Endothelial cell of umbilical vein (primary cell): ENCODE measurements at regions not wholly inside any gene's neighbourhood (a gene's known extent, or its start where the extent isn't known, plus 50 kb on each side); places are given as distances from the start of the nearest gene placed in this dataset.
"Not testable (repeated sequence)": the region's sequence is repeated elsewhere in the genome, so short reads cannot be mapped to it uniquely, and the experiment has no call there.

Source experiments
- BruUV-seq: library from RNA; stranded (reverse); fragments of 400-500 nt; replicated peaks from 2 replicates; lab custom pipeline; 2021; lab: Mats Ljungman, UMichigan
- CTCF ChIA-PET: fragments of 300-600, 350-600 bp; sonication (Branson Sonifier 250); formaldehyde crosslinking; loops from one replicate; lab custom pipeline; 2021; ENCODE audit warnings: antibody characterized with exemption, inconsistent platforms; lab: Charles Lee
- POLR2A ChIA-PET: fragments of 300-600, 350-600 bp; sonication (Branson Sonifier 250); formaldehyde crosslinking; loops from one replicate; lab custom pipeline; 2021; ENCODE audit warnings: antibody characterized with exemption, inconsistent platforms; lab: Charles Lee
- DNase-seq: peaks from one replicate; pipeline ENCODE4 v3.0.0-alpha.2; 2011; ENCODE audit warnings: low read depth, low spot score
- FAIRE-seq: peaks from 2 replicates; lab custom pipeline; 2011; peaks lifted over from hg19 to GRCh38; lab: Jason Lieb, UNC
- H2AFZ ChIP-seq: 2 replicates; pipeline ENCODE4 v1.6.0; 2012; ENCODE audit warnings: low read depth, low read length, control low read depth, inconsistent platforms
- H3K27ac ChIP-seq: 2 replicates; pipeline ENCODE4 v1.5.1; 2011; ENCODE audit warnings: low read depth, mild to moderate bottlenecking, control low read depth, low read length, moderate library complexity; ENCODE audit not compliant: insufficient read depth
- H3K27me3 ChIP-seq, 2 experiments: 2 replicates each; pipeline versions ENCODE4 v1.6.0 to v1.6.1; 2011; ENCODE audit warnings: low read length in 2 of 2, mixed read lengths in 1 of 2; ENCODE audit not compliant: control insufficient read depth in 2 of 2, insufficient read depth in 2 of 2
- H3K36me3 ChIP-seq, 2 experiments: 2 replicates in 1 of 2; 3 replicates in 1 of 2; pipeline ENCODE4 v1.5.1; 2011; ENCODE audit warnings: low read length in 2 of 2, mild to moderate bottlenecking in 1 of 2, moderate library complexity in 1 of 2; ENCODE audit not compliant: control insufficient read depth in 2 of 2, insufficient read depth in 2 of 2; ENCODE audit errors: extremely low read depth in 1 of 2
- H3K4me1 ChIP-seq: 3 replicates; pipeline ENCODE4 v1.5.1; 2011; ENCODE audit warnings: mild to moderate bottlenecking, low read length; ENCODE audit not compliant: control insufficient read depth, insufficient read depth; ENCODE audit errors: extremely low read depth
- H3K4me2 ChIP-seq: 2 replicates; pipeline ENCODE4 v1.6.1; 2011; ENCODE audit warnings: low read length, control low read depth, mixed read lengths; ENCODE audit not compliant: insufficient read depth
- H3K4me3 ChIP-seq, 3 experiments: fragments of 200-600 bp in 1 of 3; sonication (generic), shearing (Covaris generic) in 1 of 3; replicated peaks in 1 of 3; 2 replicates each; pipeline ENCODE4 v1.5.1; 2011 to 2016; ENCODE audit warnings: control low read depth in 3 of 3, low read length in 3 of 3, mild to moderate bottlenecking in 2 of 3, inconsistent platforms in 1 of 3, low read depth in 1 of 3, moderate library complexity in 1 of 3; ENCODE audit not compliant: insufficient read depth in 1 of 3
- H3K79me2 ChIP-seq: 2 replicates; pipeline ENCODE4 v1.6.0; 2012; ENCODE audit warnings: low read length, inconsistent platforms; ENCODE audit not compliant: control insufficient read depth, insufficient read depth
- H3K9ac ChIP-seq: replicated peaks from 2 replicates; pipeline ENCODE3; 2011; ENCODE audit warnings: low read length, control low read depth; ENCODE audit not compliant: insufficient read depth; ENCODE audit errors: extremely low read depth
- H3K9me1 ChIP-seq: replicated peaks from 3 replicates; pipeline ENCODE4 v1.6.0; 2011; ENCODE audit warnings: mild to moderate bottlenecking, low read length; ENCODE audit not compliant: control insufficient read depth, insufficient read depth; ENCODE audit errors: extremely low read depth
- H3K9me3 ChIP-seq: replicated peaks from 2 replicates; pipeline ENCODE4 v1.5.1; 2012; ENCODE audit warnings: low read length, inconsistent platforms; ENCODE audit not compliant: control insufficient read depth, insufficient read depth
- H4K20me1 ChIP-seq: replicated peaks from 2 replicates; pipeline ENCODE3; 2011; ENCODE audit warnings: mild to moderate bottlenecking, low read length; ENCODE audit not compliant: control insufficient read depth, insufficient read depth; ENCODE audit errors: extremely low read depth
- EZH2 ChIP-seq: IDR thresholded peaks from 2 replicates; pipeline ENCODE4 v1.6.1; 2012; ENCODE audit warnings: borderline replicate concordance, low read depth, mild to moderate bottlenecking, moderate library complexity, low read length, inconsistent platforms; ENCODE audit not compliant: severe bottlenecking
- GATA2 ChIP-seq: IDR thresholded peaks from 2 replicates; pipeline ENCODE4 v1.7.0; 2011; ENCODE audit warnings: low read depth, mild to moderate bottlenecking, moderate library complexity, mixed read lengths, low read length; ENCODE audit not compliant: insufficient read length, insufficient read depth
- JUN ChIP-seq: IDR thresholded peaks from 2 replicates; pipeline ENCODE4 v1.6.1; 2011; ENCODE audit warnings: borderline replicate concordance, low read depth; ENCODE audit not compliant: insufficient read length, insufficient read depth
- POLR2A ChIP-seq: IDR thresholded peaks from 2 replicates; pipeline ENCODE4 v1.6.1; 2012; ENCODE audit warnings: low read depth, mild to moderate bottlenecking, control low read depth, low read length
- dilution Hi-C: fragments of 300-500 bp; cut with MboI; formaldehyde crosslinking; loops from one replicate; pipeline ENCODE4 v1.15.0; 2019; ENCODE audit warnings: low sequenced_read_pairs; ENCODE audit not compliant: extremely low pct_ligation_motif_present
- intact Hi-C: fragments of 100-400 bp; cut with micrococcal nuclease; formaldehyde crosslinking; loops from one replicate; pipeline ENCODE4 v1.10.0; 2022
- TF ChIP-seq, protein P1 (sequence below), 2 donors: IDR thresholded peaks; 1 replicate in 1 of 2; 2 replicates in 1 of 2; pipeline ENCODE4 v1.5.1; 2011; ENCODE audit warnings: low read length in 2 of 2, mild to moderate bottlenecking in 2 of 2, moderate library complexity in 2 of 2, control low read depth in 1 of 2, inconsistent platforms in 1 of 2, low read depth in 1 of 2; ENCODE audit not compliant: insufficient read depth in 1 of 2; ENCODE audit errors: extremely low read depth in 1 of 2

DNA sequence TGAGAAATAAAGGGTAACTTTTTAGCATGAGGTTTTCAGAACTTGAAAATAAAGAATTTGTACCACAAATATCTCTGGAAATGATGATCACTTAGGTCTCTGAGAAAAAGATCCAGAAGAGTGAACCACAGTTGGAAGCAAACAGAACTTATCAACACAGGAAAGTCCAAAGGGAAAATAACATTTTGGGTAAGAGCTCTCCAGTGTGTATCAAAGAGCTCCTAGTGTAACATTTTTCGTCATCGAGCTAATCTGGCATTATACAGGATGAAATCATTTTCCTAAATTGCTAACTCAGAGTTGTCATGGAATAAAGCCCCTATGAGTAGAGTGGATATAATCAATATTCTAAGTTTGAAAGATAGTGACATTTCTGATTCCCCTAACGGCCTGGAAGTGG, 104.0 kb downstream of the LMO4 start:
- CTCF ChIA-PET: no interaction called here
- POLR2A ChIA-PET: no interaction called here
- dilution Hi-C loops (no loop called here), intact Hi-C loops (no loop called here)
- no peak overlapping the region for H2AFZ ChIP-seq
- no peak overlapping the region for H3K4me2 ChIP-seq
- TF ChIP-seq EZH2: no peak
- TF ChIP-seq, protein P1, sequence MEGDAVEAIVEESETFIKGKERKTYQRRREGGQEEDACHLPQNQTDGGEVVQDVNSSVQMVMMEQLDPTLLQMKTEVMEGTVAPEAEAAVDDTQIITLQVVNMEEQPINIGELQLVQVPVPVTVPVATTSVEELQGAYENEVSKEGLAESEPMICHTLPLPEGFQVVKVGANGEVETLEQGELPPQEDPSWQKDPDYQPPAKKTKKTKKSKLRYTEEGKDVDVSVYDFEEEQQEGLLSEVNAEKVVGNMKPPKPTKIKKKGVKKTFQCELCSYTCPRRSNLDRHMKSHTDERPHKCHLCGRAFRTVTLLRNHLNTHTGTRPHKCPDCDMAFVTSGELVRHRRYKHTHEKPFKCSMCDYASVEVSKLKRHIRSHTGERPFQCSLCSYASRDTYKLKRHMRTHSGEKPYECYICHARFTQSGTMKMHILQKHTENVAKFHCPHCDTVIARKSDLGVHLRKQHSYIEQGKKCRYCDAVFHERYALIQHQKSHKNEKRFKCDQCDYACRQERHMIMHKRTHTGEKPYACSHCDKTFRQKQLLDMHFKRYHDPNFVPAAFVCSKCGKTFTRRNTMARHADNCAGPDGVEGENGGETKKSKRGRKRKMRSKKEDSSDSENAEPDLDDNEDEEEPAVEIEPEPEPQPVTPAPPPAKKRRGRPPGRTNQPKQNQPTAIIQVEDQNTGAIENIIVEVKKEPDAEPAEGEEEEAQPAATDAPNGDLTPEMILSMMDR (IDR thresholded peaks at IDR 0.05; ENCODE audit: extremely low read depth in 1 of 2, insufficient read depth in 1 of 2, low read depth in 1 of 2, low read length in 2 of 2): no peak
- no peak for TF ChIP-seq JUN
- no peak for TF ChIP-seq POLR2A
- TF ChIP-seq GATA2: no peak
- H3K79me2 ChIP-seq: no peaks in the 10 kb centered on the region
- H3K27ac ChIP-seq: no peak overlapping the region
- DNase-seq (no peak), FAIRE-seq (no peak)
- no peaks in the 10 kb centered on the region for H3K9me3 ChIP-seq
- no peaks in the 10 kb centered on the region for H3K36me3 ChIP-seq
- H3K4me1 ChIP-seq: no peaks in the 10 kb centered on the region
- H4K20me1 ChIP-seq: no peaks in the 10 kb centered on the region
- no peaks in the 10 kb centered on the region for H3K9me1 ChIP-seq
- no peak overlapping the region for H3K9ac ChIP-seq
- no TSS peak for BruUV-seq
- H3K4me3 ChIP-seq: no peak overlapping the region
- no peaks in the 10 kb centered on the region for H3K27me3 ChIP-seq

DNA sequence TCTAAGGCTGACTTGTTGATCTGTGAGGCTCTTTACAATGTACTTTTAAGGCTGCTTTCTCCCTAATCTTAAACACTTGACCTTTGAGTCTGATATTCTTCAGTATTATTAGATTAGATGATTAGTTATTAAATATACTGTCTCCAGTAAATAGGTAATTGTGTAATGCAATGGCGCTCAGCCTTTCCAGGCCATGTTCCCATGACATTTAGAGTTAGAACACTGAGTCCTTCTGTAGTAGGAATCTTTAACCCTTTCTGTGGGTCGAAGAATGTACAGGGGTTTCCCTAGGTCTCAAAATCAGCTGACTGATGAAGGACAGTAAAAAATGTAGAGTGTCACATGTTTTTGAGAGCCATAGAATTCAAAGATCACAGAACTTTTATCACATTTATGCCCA, 104.4 kb downstream of the LMO4 start:
- H3K9me3 ChIP-seq, H3K9me1 ChIP-seq, H3K79me2 ChIP-seq, CTCF ChIA-PET, H3K9ac ChIP-seq, POLR2A ChIA-PET, H3K4me2 ChIP-seq, BruUV-seq, DNase-seq, intact Hi-C loops, H2AFZ ChIP-seq, FAIRE-seq, H3K27me3 ChIP-seq, H3K27ac ChIP-seq, dilution Hi-C loops, H3K4me3 ChIP-seq, H3K4me1 ChIP-seq, H3K36me3 ChIP-seq, H4K20me1 ChIP-seq: not testable (repeated sequence)
